Kidney (tissue), 13 donors: ENCODE measurements at regions not wholly inside any gene's neighbourhood (a gene's known extent, or its start where the extent isn't known, plus 50 kb on each side); places are given as distances from the start of the nearest gene placed in this dataset.

Experiments used
- DNase-seq, 5 donors: peaks; one replicate each; pipeline ENCODE4 v3.0.0-alpha.2; 2013 to 2020
- FAIRE-seq: peaks from 2 replicates; lab custom pipeline; 2012; peaks lifted over from hg19 to GRCh38; lab: Jason Lieb, UNC
- H3K27ac ChIP-seq, 2 donors: one replicate each; pipeline ENCODE4 v1.7.0; 2013; ENCODE audit warnings: low read depth in 2 of 2, low read length in 2 of 2, inconsistent platforms in 1 of 2
- H3K27me3 ChIP-seq: one replicate; pipeline ENCODE4 v1.7.1; 2013; ENCODE audit warnings: low read length, inconsistent platforms; ENCODE audit not compliant: control insufficient read depth, insufficient read depth
- H3K36me3 ChIP-seq, 3 donors: one replicate each; pipeline versions ENCODE4 v1.7.0 to v1.7.1; 2013; ENCODE audit warnings: low read length in 3 of 3, control low read depth in 1 of 3, inconsistent platforms in 1 of 3; ENCODE audit not compliant: insufficient read depth in 3 of 3, control insufficient read depth in 2 of 3
- H3K4me1 ChIP-seq, 3 donors: one replicate each; pipeline versions ENCODE4 v1.7.0 to v1.7.1; 2013; ENCODE audit warnings: low read length in 3 of 3, inconsistent platforms in 1 of 3, low read depth in 1 of 3; ENCODE audit not compliant: control insufficient read depth in 2 of 3, insufficient read depth in 2 of 3
- H3K4me3 ChIP-seq, 3 donors: one replicate each; pipeline versions ENCODE4 v1.7.0 to v1.8.1; 2013; ENCODE audit warnings: low read length in 3 of 3, control low read depth in 1 of 3, inconsistent platforms in 1 of 3
- H3K9ac ChIP-seq, 3 donors: one replicate each; pipeline versions ENCODE4 v1.7.0 to v1.7.1; 2013; ENCODE audit warnings: low read length in 3 of 3, control low read depth in 1 of 3, inconsistent platforms in 1 of 3
- H3K9me3 ChIP-seq, 3 donors: one replicate each; pipeline versions ENCODE4 v1.7.0 to v1.7.1; 2013; ENCODE audit warnings: low read length in 3 of 3, control low read depth in 1 of 3, inconsistent platforms in 1 of 3; ENCODE audit not compliant: control insufficient read depth in 2 of 3, insufficient read depth in 1 of 3
- intact Hi-C: fragments of 100-400 bp; cut with DNase I; formaldehyde crosslinking; loops from one replicate; pipeline ENCODE4 v1.11.1; 2022
- TF ChIP-seq, protein P1 (sequence below): IDR thresholded peaks from 3 replicates; pipeline ENCODE4 v1.5.1; 2012; ENCODE audit warnings: mild to moderate bottlenecking, moderate library complexity, borderline replicate concordance; ENCODE audit not compliant: insufficient read depth; ENCODE audit errors: extremely low read depth
- donor health status: control.
- donor health status: control.
- donor health status: control.
- donor health status: control.
- donor health status: control.
- donor health status: DM: yes; HTN: yes; CAD: no.
- donor health status: Normal renal cell carcinoma (clear cell type).

- H3K27ac ChIP-seq, result no peak overlapping the region
- no peaks in the 10 kb centered on the region for H3K27me3 ChIP-seq
- no peaks in the 10 kb centered on the region for H3K36me3 ChIP-seq
- no peak overlapping the region for H3K9ac ChIP-seq
- no peaks in the 10 kb centered on the region for H3K9me3 ChIP-seq
- H3K4me3 ChIP-seq, result no peak overlapping the region
- intact Hi-C loops, result no loop called here
- TF ChIP-seq, protein P1, sequence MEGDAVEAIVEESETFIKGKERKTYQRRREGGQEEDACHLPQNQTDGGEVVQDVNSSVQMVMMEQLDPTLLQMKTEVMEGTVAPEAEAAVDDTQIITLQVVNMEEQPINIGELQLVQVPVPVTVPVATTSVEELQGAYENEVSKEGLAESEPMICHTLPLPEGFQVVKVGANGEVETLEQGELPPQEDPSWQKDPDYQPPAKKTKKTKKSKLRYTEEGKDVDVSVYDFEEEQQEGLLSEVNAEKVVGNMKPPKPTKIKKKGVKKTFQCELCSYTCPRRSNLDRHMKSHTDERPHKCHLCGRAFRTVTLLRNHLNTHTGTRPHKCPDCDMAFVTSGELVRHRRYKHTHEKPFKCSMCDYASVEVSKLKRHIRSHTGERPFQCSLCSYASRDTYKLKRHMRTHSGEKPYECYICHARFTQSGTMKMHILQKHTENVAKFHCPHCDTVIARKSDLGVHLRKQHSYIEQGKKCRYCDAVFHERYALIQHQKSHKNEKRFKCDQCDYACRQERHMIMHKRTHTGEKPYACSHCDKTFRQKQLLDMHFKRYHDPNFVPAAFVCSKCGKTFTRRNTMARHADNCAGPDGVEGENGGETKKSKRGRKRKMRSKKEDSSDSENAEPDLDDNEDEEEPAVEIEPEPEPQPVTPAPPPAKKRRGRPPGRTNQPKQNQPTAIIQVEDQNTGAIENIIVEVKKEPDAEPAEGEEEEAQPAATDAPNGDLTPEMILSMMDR, result no peak
- DNase-seq (no peak), FAIRE-seq (no peak)
- no peaks in the 10 kb centered on the region for H3K4me1 ChIP-seq
Measured at GRCh38 chr12:131441638-131442336, 269.1 kb upstream of the SFSWAP start.

- TF ChIP-seq, protein P1, result no peak
- DNase-seq (no peak), FAIRE-seq (no peak)
- no peaks in the 10 kb centered on the region for H3K4me1 ChIP-seq
- no peaks in the 10 kb centered on the region for H3K27me3 ChIP-seq
- H3K27ac ChIP-seq, result no peak overlapping the region
- H3K36me3 ChIP-seq, result no peaks in the 10 kb centered on the region
- intact Hi-C loops, result no loop called here
- H3K9me3 ChIP-seq, result no peaks in the 10 kb centered on the region
- H3K9ac ChIP-seq, result no peak overlapping the region
- no peak overlapping the region for H3K4me3 ChIP-seq
Measured at GRCh38 chr12:131442337-131442918, 268.5 kb upstream of the SFSWAP start.

GRCh38 chr12:131443019-131444000 lies 267.6 kb upstream of the SFSWAP start:
- Histone ChIP-seq H3K9ac (no peak overlapping the region), H3K36me3 (no peaks in the 10 kb centered on the region), H3K4me3 (no peak overlapping the region), H3K9me3 (no peaks in the 10 kb centered on the region), H3K27ac (no peak overlapping the region), H3K4me1 (no peaks in the 10 kb centered on the region), H3K27me3 (no peaks in the 10 kb centered on the region)
- intact Hi-C loops, result no loop called here
- no peak for FAIRE-seq
- no peak for DNase-seq
- TF ChIP-seq, protein P1, result no peak
